Upper lobe of right lung (tissue), 1 donor: ENCODE measurements at regions not wholly inside any gene's neighbourhood (a gene's known extent, or its start where the extent isn't known, plus 50 kb on each side); places are given as distances from the start of the nearest gene placed in this dataset.

Experiments
- ATAC-seq: fragments of 200-7000 bp; cut with Tn5 transposase; one replicate; pipeline ENCODE4 v1.9.1; 2020; ENCODE audit warnings: mild to moderate bottlenecking, moderate library complexity
- DNase-seq: peaks from one replicate; pipeline ENCODE4 v3.0.0-alpha.2; 2020
- H3K27ac ChIP-seq: fragments of 200-600 bp; one replicate; pipeline ENCODE4 v1.8.0; 2022
- H3K27me3 ChIP-seq: fragments of 200-600 bp; one replicate; pipeline ENCODE4 v1.8.0; 2022; ENCODE audit warnings: mild to moderate bottlenecking
- H3K36me3 ChIP-seq: fragments of 200-600 bp; one replicate; pipeline ENCODE4 v1.8.0; 2022
- H3K4me1 ChIP-seq: fragments of 200-600 bp; one replicate; pipeline ENCODE4 v1.8.0; 2022
- H3K4me3 ChIP-seq: fragments of 200-600 bp; one replicate; pipeline ENCODE4 v1.8.0; 2022; ENCODE audit warnings: mild to moderate bottlenecking
- H3K9me3 ChIP-seq: fragments of 200-600 bp; one replicate; pipeline ENCODE4 v1.8.0; 2022
- intact Hi-C: fragments of 100-400 bp; cut with DNase I; formaldehyde crosslinking; loops from one replicate; pipeline ENCODE4 v1.11.0; 2022
- TF ChIP-seq, protein P1 (sequence below): fragments of 200-600 bp; IDR thresholded peaks from one replicate; pipeline ENCODE4 v1.8.0; 2022; ENCODE audit warnings: antibody characterized with exemption
- donor health status: DM: no; HTN: yes; CAD: no; lungs with severe emphysema.

- Histone ChIP-seq H3K27ac (no peak overlapping the region), H3K36me3 (no peaks in the 10 kb centered on the region), H3K9me3 (no peaks in the 10 kb centered on the region), H3K27me3 (no peaks in the 10 kb centered on the region), H3K4me3 (no peak overlapping the region), H3K4me1 (peaks cover 6% of the 10 kb centered on the region)
- ATAC-seq = no peak
- intact Hi-C loops = no loop called here
- TF ChIP-seq, protein P1, sequence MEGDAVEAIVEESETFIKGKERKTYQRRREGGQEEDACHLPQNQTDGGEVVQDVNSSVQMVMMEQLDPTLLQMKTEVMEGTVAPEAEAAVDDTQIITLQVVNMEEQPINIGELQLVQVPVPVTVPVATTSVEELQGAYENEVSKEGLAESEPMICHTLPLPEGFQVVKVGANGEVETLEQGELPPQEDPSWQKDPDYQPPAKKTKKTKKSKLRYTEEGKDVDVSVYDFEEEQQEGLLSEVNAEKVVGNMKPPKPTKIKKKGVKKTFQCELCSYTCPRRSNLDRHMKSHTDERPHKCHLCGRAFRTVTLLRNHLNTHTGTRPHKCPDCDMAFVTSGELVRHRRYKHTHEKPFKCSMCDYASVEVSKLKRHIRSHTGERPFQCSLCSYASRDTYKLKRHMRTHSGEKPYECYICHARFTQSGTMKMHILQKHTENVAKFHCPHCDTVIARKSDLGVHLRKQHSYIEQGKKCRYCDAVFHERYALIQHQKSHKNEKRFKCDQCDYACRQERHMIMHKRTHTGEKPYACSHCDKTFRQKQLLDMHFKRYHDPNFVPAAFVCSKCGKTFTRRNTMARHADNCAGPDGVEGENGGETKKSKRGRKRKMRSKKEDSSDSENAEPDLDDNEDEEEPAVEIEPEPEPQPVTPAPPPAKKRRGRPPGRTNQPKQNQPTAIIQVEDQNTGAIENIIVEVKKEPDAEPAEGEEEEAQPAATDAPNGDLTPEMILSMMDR = no peak
- DNase-seq = no peak
Observed at GRCh38 chr2:217666338-217666737, 336.5 kb downstream of the TNS1 start.

DNA sequence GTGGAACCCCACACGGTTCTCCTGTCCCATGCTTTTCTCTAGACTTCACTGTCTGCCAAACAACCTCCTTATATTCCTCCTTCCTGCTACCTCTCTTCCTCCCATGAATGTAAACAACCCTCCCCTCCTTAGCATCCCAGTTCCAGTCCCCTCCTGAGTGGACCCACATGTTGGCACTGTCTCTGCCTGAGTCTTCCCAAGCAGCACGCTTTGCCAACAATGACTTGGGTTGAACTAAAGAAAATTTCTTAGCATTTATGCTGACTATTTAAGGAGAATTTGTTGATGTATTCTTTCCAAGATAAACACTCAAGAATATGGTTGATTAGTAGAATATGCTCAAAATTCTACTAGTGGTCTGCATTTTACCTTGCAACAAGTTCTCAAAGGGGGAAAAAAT lies 338.0 kb downstream of the TNS1 start:
- Histone ChIP-seq H3K4me3 (no peak overlapping the region), H3K27me3 (no peaks in the 10 kb centered on the region), H3K4me1 (peaks cover 6% of the 10 kb centered on the region), H3K27ac (no peak overlapping the region), H3K36me3 (no peaks in the 10 kb centered on the region), H3K9me3 (no peaks in the 10 kb centered on the region)
- DNase-seq = no peak
- TF ChIP-seq, protein P1 = no peak
- ATAC-seq = no peak
- intact Hi-C loops = no loop called here

DNA sequence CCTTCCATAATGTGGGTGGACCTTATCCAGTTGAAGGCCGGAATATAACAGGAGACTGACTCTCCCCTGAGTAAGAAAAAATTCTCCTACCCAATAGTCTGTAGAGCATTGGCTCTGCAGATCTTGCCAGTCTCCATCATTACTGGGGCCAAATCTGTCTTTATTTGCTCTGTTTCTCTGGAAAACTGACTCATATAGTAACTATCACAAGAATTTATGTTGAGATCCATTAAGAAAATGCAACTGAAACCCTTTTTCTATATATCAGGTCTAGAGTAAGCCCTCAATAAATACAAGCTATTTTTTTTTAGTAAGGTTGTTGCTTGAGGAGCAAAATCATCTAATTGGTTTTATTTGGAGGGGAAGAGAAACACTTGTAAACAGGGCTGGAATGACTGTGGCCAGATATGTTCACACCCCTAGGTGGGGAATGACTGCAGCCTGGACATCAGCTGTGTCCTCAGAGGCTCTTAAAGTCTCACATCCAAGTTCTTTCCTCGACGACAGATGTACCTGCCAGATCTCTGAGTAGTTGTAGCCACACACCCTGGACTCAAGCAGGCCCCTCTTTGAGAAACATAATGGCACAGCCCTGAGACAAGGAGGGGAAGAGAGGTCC lies 339.7 kb downstream of the TNS1 start:
- Histone ChIP-seq H3K27ac (no peak overlapping the region), H3K4me3 (no peak overlapping the region), H3K36me3 (no peaks in the 10 kb centered on the region), H3K9me3 (no peaks in the 10 kb centered on the region), H3K4me1 (peaks cover 6% of the 10 kb centered on the region), H3K27me3 (no peaks in the 10 kb centered on the region)
- ATAC-seq (no peak), DNase-seq (no peak)
- intact Hi-C loops = no loop called here
- TF ChIP-seq, protein P1 = no peak

DNA sequence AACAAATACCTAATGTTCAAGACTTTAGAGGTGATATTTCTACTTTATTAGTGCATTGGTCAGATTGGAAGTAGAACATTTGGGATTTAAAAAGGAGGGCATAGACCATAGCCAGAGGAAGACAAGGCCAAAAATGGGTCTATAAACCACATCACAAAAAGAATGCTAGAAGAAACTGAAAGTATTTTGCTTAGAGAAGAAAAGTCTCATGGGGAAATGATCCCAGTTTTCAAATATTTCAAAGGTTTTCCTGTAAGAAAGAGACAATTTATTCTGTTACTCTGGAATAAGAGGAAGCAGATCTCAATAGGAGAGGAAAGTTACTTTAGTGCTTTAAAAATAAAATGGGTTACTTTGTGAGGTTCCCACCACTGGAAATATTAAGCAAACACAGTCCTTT lies 341.4 kb downstream of the TNS1 start:
- no peak for DNase-seq
- TF ChIP-seq, protein P1 = no peak
- Histone ChIP-seq H3K4me3 (no peak overlapping the region), H3K27me3 (no peaks in the 10 kb centered on the region), H3K9me3 (no peaks in the 10 kb centered on the region), H3K27ac (no peak overlapping the region), H3K4me1 (no peaks in the 10 kb centered on the region), H3K36me3 (no peaks in the 10 kb centered on the region)
- ATAC-seq = no peak
- intact Hi-C loops = no loop called here

DNA sequence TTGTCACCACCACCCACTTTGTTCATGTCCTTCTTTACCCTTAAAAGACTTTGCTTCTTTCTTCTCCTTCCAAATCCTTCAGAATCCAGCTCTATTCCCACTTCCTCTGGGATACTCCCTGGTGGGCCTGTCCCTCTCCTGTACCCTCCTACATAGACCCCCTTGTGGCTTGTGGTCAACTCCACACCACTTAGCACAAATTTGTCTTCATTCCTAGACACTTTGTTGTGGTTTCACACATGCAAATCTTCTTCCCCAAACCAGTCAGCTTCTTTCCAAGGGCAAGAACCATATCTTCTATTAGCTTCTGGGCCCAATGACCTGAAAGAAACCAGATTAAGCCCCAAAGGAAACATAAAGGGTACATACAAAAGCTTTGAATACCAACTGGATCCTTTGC lies 342.4 kb downstream of the TNS1 start:
- H3K4me3 ChIP-seq = no peak overlapping the region
- DNase-seq (no peak), ATAC-seq (no peak)
- TF ChIP-seq, protein P1 = no peak
- no peaks in the 10 kb centered on the region for H3K9me3 ChIP-seq
- no peaks in the 10 kb centered on the region for H3K27me3 ChIP-seq
- no peak overlapping the region for H3K27ac ChIP-seq
- intact Hi-C loops = no loop called here
- no peaks in the 10 kb centered on the region for H3K4me1 ChIP-seq
- H3K36me3 ChIP-seq = no peaks in the 10 kb centered on the region

GRCh38 chr2:217658806-217659205 lies 344.0 kb downstream of the TNS1 start:
- intact Hi-C loops = no loop called here
- ATAC-seq = no peak
- DNase-seq = no peak
- Histone ChIP-seq H3K27ac (no peak overlapping the region), H3K4me1 (no peaks in the 10 kb centered on the region), H3K9me3 (no peaks in the 10 kb centered on the region), H3K27me3 (no peaks in the 10 kb centered on the region), H3K4me3 (no peak overlapping the region), H3K36me3 (no peaks in the 10 kb centered on the region)
- TF ChIP-seq, protein P1 = no peak
